ENCODE measurements at regions not wholly inside any gene's neighbourhood (a gene's known extent, or its start where the extent isn't known, plus 50 kb on each side); places are given as distances from the start of the nearest gene placed in this dataset.

DNA sequence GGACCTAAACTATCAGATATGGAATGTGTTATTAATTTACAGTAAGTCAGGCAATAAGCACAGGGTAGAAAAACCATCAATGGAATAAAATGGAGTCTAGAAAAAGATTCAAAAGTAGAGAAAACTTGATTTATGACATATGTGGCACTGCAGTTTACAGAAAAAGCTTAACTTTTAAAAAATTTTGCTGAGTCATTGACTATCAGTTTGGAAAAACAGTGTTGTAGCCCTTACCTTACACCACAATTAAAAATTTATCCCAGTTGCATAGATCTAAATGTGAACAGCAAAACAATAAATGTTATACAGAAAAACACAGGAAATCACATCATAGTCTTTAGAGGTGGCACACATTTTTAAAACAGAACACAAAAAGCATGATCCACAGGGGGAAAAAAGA is 108.5 kb downstream of the USP22 start:
- TF ChIP-seq, protein P1, sequence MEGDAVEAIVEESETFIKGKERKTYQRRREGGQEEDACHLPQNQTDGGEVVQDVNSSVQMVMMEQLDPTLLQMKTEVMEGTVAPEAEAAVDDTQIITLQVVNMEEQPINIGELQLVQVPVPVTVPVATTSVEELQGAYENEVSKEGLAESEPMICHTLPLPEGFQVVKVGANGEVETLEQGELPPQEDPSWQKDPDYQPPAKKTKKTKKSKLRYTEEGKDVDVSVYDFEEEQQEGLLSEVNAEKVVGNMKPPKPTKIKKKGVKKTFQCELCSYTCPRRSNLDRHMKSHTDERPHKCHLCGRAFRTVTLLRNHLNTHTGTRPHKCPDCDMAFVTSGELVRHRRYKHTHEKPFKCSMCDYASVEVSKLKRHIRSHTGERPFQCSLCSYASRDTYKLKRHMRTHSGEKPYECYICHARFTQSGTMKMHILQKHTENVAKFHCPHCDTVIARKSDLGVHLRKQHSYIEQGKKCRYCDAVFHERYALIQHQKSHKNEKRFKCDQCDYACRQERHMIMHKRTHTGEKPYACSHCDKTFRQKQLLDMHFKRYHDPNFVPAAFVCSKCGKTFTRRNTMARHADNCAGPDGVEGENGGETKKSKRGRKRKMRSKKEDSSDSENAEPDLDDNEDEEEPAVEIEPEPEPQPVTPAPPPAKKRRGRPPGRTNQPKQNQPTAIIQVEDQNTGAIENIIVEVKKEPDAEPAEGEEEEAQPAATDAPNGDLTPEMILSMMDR (IDR thresholded peaks at IDR 0.05): no peak
- TF ChIP-seq EP300 (IDR thresholded peaks at IDR 0.05) (no peak), POLR2A (IDR thresholded peaks at IDR 0.05; ENCODE audit: low read depth) (no peak)

Measured in esophagus muscularis mucosa (tissue), 4 donors.